Vagina (tissue), 2 donors: ENCODE measurements at regions not wholly inside any gene's neighbourhood (a gene's known extent, or its start where the extent isn't known, plus 50 kb on each side); places are given as distances from the start of the nearest gene placed in this dataset.

ENCODE experiments used
- CTCF ChIP-seq, 3 experiments: fragments of 450-650 bp in 2 of 3; fragments of 200-600 bp in 1 of 3; sonication (generic) in 1 of 3; IDR thresholded peaks; one replicate each; pipeline ENCODE4 v1.5.1; 2017 to 2019; ENCODE audit warnings: antibody characterized with exemption in 3 of 3, mild to moderate bottlenecking in 2 of 3, moderate library complexity in 2 of 3
- POLR2A ChIP-seq, 2 donors: fragments of 450-650 bp; IDR thresholded peaks; one replicate each; pipeline ENCODE4 v1.6.1; 2017; ENCODE audit warnings: antibody characterized with exemption in 2 of 2, mild to moderate bottlenecking in 2 of 2, moderate library complexity in 2 of 2
- POLR2AphosphoS5 ChIP-seq, 2 donors: sonication (generic); formaldehyde crosslinking; IDR thresholded peaks; one replicate each; pipeline ENCODE4 v1.9.0; 2017; ENCODE audit warnings: antibody characterized with exemption in 2 of 2, mild to moderate bottlenecking in 2 of 2, low read depth in 1 of 2; ENCODE audit not compliant: insufficient read depth in 1 of 2

- TF ChIP-seq POLR2AphosphoS5 (IDR thresholded peaks at IDR 0.05; ENCODE audit: insufficient read depth in 1 of 2, low read depth in 1 of 2), result no peak
- no peak for TF ChIP-seq CTCF (IDR thresholded peaks at IDR 0.05)
- TF ChIP-seq POLR2A (IDR thresholded peaks at IDR 0.05), result no peak
Measured at GRCh38 chr6:113076816-113077215, 729.7 kb downstream of the RFPL4B start.
